ENCODE measurements at regions not wholly inside any gene's neighbourhood (a gene's known extent, or its start where the extent isn't known, plus 50 kb on each side); places are given as distances from the start of the nearest gene placed in this dataset.

DNA sequence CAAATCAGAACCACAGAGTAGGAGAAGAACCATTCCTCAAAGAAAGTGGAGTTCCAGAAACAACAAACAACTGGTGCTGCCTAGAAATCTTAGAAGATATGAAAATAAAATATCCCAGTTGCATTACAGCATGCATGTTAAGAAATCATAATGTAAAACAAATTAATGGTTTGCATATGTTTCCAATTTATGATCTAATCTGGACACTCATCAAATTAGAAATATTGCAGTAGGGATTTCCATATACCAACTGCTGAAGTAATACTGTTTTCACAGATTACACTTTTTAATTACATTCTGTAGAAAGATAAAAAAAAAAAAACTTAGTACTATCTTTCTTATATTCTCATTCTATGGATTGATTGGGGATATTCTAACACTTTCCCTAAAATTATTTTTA is 1034.6 kb upstream of the C9orf72 start:
- POLR2A ChIA-PET (ENCODE audit: unreplicated experiment) = no interaction called here
- in situ Hi-C loops (cut with MboI; ENCODE audit: low sequenced_read_pairs) (no loop called here), intact Hi-C loops (cut with micrococcal nuclease) (no loop called here), dilution Hi-C loops (cut with HindIII; ENCODE audit: low sequenced_read_pairs, unreplicated experiment) (no loop called here)
- Histone ChIP-seq H2AK5ac (ENCODE audit: low read depth, low read length) (no peak overlapping the region), H4K20me1 (ENCODE audit: insufficient read depth, low read length) (no peaks in the 10 kb centered on the region), H3K27ac (ENCODE audit: insufficient read depth, low read length) (no peak overlapping the region), H3K4ac (ENCODE audit: low read depth, low read length) (no peak overlapping the region), H3K27me3 (ENCODE audit: control insufficient read depth, insufficient read depth, low read length) (no peaks in the 10 kb centered on the region), H4K91ac (ENCODE audit: insufficient read depth, low read depth, low read length) (no peak overlapping the region), H3K9me3 (ENCODE audit: control insufficient read depth, insufficient read depth, low read length) (0 out of 2 replicates have a peak, but pooled peaks cover 4% of the 10 kb centered on the region), H3K4me1 (ENCODE audit: control insufficient read depth, insufficient read depth, low read length) (no peaks in the 10 kb centered on the region), H4K5ac (ENCODE audit: low read depth, low read length) (no peak overlapping the region), H3K9ac (ENCODE audit: low read depth, low read length) (no peak overlapping the region), H2BK120ac (ENCODE audit: low read depth, low read length) (no peak overlapping the region), H3K36me3 (ENCODE audit: control insufficient read depth, insufficient read depth, low read length) (no peaks in the 10 kb centered on the region), H3K79me1 (ENCODE audit: low read depth in 1 of 2, low read length in 2 of 2) (no peaks in the 10 kb centered on the region), H3K14ac (replicated peaks; ENCODE audit: low read depth, low read length) (no peak overlapping the region), H2BK5ac (ENCODE audit: low read depth, low read length, poor library complexity, severe bottlenecking) (no peak overlapping the region), H3K4me3 (ENCODE audit: insufficient read depth, low read depth, low read length) (no peak overlapping the region), H3K56ac (ENCODE audit: extremely low read depth, insufficient read depth, low read length) (no peak overlapping the region), H3K9me1 (ENCODE audit: insufficient read depth, low read length) (no peaks in the 10 kb centered on the region), H2AFZ (replicated peaks; ENCODE audit: low read length, poor library complexity) (no peak overlapping the region), H3K18ac (ENCODE audit: low read depth, low read length) (no peak overlapping the region), H3K4me2 (ENCODE audit: low read depth, low read length) (no peak overlapping the region), H3K23ac (ENCODE audit: low read depth, low read length) (no peak overlapping the region), H4K8ac (ENCODE audit: low read depth in 2 of 2, low read length in 2 of 2) (no peak overlapping the region), H2BK20ac (ENCODE audit: low read depth, low read length) (no peak overlapping the region), H2BK15ac (ENCODE audit: low read depth, low read length) (no peak overlapping the region), H2AK9ac (replicated peaks; ENCODE audit: low read depth, low read length, poor library complexity) (no peak overlapping the region)
- DNase-seq (no peak), ATAC-seq (ENCODE audit: low read depth) (no peak)
- CTCF ChIA-PET = no interaction called here
- TF ChIP-seq FOS (IDR thresholded peaks at IDR 0.05; ENCODE audit: low read depth, low read length) (no peak), SMC3 (IDR thresholded peaks at IDR 0.05; ENCODE audit: low read depth, low read length) (no peak), BHLHE40 (IDR thresholded peaks at IDR 0.05; ENCODE audit: low read depth, low read length) (no peak), RCOR1 (IDR thresholded peaks at IDR 0.05; ENCODE audit: insufficient replicate concordance, low read length) (no peak), RFX5 (IDR thresholded peaks at IDR 0.05; ENCODE audit: low read depth, low read length) (no peak), POLR2A (IDR thresholded peaks at IDR 0.05; ENCODE audit: low read depth, low read length) (no peak), MAFK (IDR thresholded peaks at IDR 0.05; ENCODE audit: low read depth, low read length) (no peak), CEBPB (IDR thresholded peaks at IDR 0.05; ENCODE audit: low read depth, low read length) (no peak)
- BruUV-seq (replicated peaks) = no TSS peak
